Suprapubic skin (tissue), 3 donors: ENCODE measurements at regions not wholly inside any gene's neighbourhood (a gene's known extent, or its start where the extent isn't known, plus 50 kb on each side); places are given as distances from the start of the nearest gene placed in this dataset.

ENCODE experiments used
- CTCF ChIP-seq, 2 donors: fragments of 200-600 bp in 1 of 2; fragments of 450-650 bp in 1 of 2; sonication (generic) in 1 of 2; IDR thresholded peaks; one replicate each; pipeline ENCODE4 v1.5.1; 2016 to 2019; ENCODE audit warnings: antibody characterized with exemption in 2 of 2, mild to moderate bottlenecking in 1 of 2, moderate library complexity in 1 of 2
- POLR2A ChIP-seq, 2 donors: fragments of 450-650 bp; IDR thresholded peaks; one replicate each; pipeline ENCODE4 v1.6.1; 2017; ENCODE audit warnings: antibody characterized with exemption in 2 of 2, mild to moderate bottlenecking in 2 of 2, moderate library complexity in 2 of 2

- TF ChIP-seq CTCF (IDR thresholded peaks at IDR 0.05) = no peak
- TF ChIP-seq POLR2A (IDR thresholded peaks at IDR 0.05) = no peak
These were observed 480.3 kb upstream of the MARCKS start for GRCh38 chr6:113376847-113377165.
